PC-3 (cell line): ENCODE measurements at regions not wholly inside any gene's neighbourhood (a gene's known extent, or its start where the extent isn't known, plus 50 kb on each side); places are given as distances from the start of the nearest gene placed in this dataset.

Experiments
- ATAC-seq: fragments of 200-7000 bp; cut with Tn5 transposase; 2 replicates; pipeline ENCODE4 v1.9.1; 2020; ENCODE audit warnings: mild to moderate bottlenecking, moderate library complexity
- BruUV-seq: library from RNA; stranded (reverse); fragments of 400-500 nt; replicated peaks from 2 replicates; lab custom pipeline; 2021; lab: Mats Ljungman, UMichigan
- CTCF ChIA-PET: fragments of 300-600 bp; sonication (Branson Sonifier 250); formaldehyde crosslinking; loops from one replicate; lab custom pipeline; 2022; ENCODE audit warnings: antibody characterized with exemption; lab: Charles Lee
- POLR2A ChIA-PET: fragments of 300-600 bp; sonication (Branson Sonifier 250); formaldehyde crosslinking; loops from one replicate; lab custom pipeline; 2022; ENCODE audit warnings: antibody characterized with exemption; ENCODE audit not compliant: unreplicated experiment; lab: Charles Lee
- DNase-seq: peaks from one replicate; pipeline ENCODE4 v3.0.0-alpha.2; 2015
- H2AFZ ChIP-seq: fragments of 300-600 bp; sonication (generic); 2 replicates; pipeline ENCODE4 v1.6.0; 2016; ENCODE audit warnings: antibody characterized with exemption, low read length
- H3F3A ChIP-seq: fragments of 300-600 bp; sonication (generic); one replicate; pipeline ENCODE4 v1.6.0; 2017; ENCODE audit warnings: antibody characterized with exemption, low read length, control low read depth, mild to moderate bottlenecking; ENCODE audit not compliant: unreplicated experiment
- H3K27ac ChIP-seq: fragments of 300-600 bp; sonication (generic); 2 replicates; pipeline ENCODE4 v1.5.1; 2016; ENCODE audit warnings: mild to moderate bottlenecking, low read length
- H3K27me3 ChIP-seq: fragments of 300-600 bp; sonication (generic); 2 replicates; pipeline ENCODE4 v1.6.1; 2016; ENCODE audit warnings: low read length, mixed read lengths
- H3K36me3 ChIP-seq: fragments of 300-600 bp; sonication (generic); 2 replicates; pipeline ENCODE4 v1.6.1; 2016; ENCODE audit warnings: low read depth, mixed run types, low read length, mixed read lengths
- H3K4me1 ChIP-seq: fragments of 300-600 bp; sonication (generic); 2 replicates; pipeline ENCODE4 v1.5.1; 2016; ENCODE audit warnings: low read length; ENCODE audit not compliant: insufficient read depth
- H3K4me2 ChIP-seq: fragments of 300-600 bp; sonication (generic); 2 replicates; pipeline ENCODE4 v1.6.0; 2016; ENCODE audit warnings: low read length
- H3K4me3 ChIP-seq: fragments of 300-600 bp; sonication (generic); 2 replicates; pipeline ENCODE4 v1.5.1; 2016; ENCODE audit warnings: mild to moderate bottlenecking, low read length, mixed read lengths
- H3K79me2 ChIP-seq: fragments of 300-600 bp; sonication (generic); 2 replicates; pipeline ENCODE4 v1.6.1; 2017; ENCODE audit warnings: low read length, mixed read lengths
- H3K9ac ChIP-seq: fragments of 300-600 bp; sonication (generic); 2 replicates; pipeline ENCODE4 v1.6.0; 2016; ENCODE audit warnings: mild to moderate bottlenecking, low read length
- H3K9me2 ChIP-seq: fragments of 300-600 bp; sonication (generic); replicated peaks from 2 replicates; pipeline ENCODE4 v1.6.1; 2016; ENCODE audit warnings: mixed run types, low read length, mixed read lengths
- H3K9me3 ChIP-seq: fragments of 300-600 bp; sonication (generic); 2 replicates; pipeline ENCODE4 v1.6.1; 2016; ENCODE audit warnings: low read length, mixed read lengths
- H4K20me1 ChIP-seq: fragments of 300-600 bp; sonication (generic); 2 replicates; pipeline ENCODE4 v1.6.1; 2016; ENCODE audit warnings: low read length, mixed read lengths
- CTCF ChIP-seq: fragments of 300-600 bp; sonication (generic); conservative IDR thresholded peaks from 2 replicates; pipeline ENCODE4 v1.5.1; 2017; ENCODE audit warnings: antibody characterized with exemption, low read depth, mild to moderate bottlenecking, low read length
- EZH2 ChIP-seq: fragments of 300-600 bp; sonication (generic); IDR thresholded peaks from one replicate; pipeline ENCODE4 v1.6.1; 2017; ENCODE audit warnings: antibody characterized with exemption, mild to moderate bottlenecking, low read length; ENCODE audit not compliant: unreplicated experiment
- EZH2phosphoT487 ChIP-seq: fragments of 300-600 bp; sonication (generic); IDR thresholded peaks from 2 replicates; pipeline ENCODE4 v1.6.1; 2018; ENCODE audit warnings: mild to moderate bottlenecking, antibody characterized with exemption, low read length, borderline replicate concordance
- intact Hi-C: fragments of 100-400 bp; cut with micrococcal nuclease; formaldehyde crosslinking; loops from 2 replicates; pipeline ENCODE4 v1.9.0; 2023

GRCh38 chr13:47679401-47679800 is 321.7 kb downstream of the SUCLA2 start:
- H2AFZ ChIP-seq: no peak overlapping the region
- intact Hi-C loops: loop anchor here (5.0 kb wide), 1 partner anchor 93 kb away; no protein-coding TSS in a partner anchor
- no peak overlapping the region for H3K9ac ChIP-seq
- H3K9me3 ChIP-seq: no peaks in the 10 kb centered on the region
- no peak overlapping the region for H3K4me3 ChIP-seq
- peak; percentile 52 for DNase-seq
- ATAC-seq: peak; percentile 83
- H3K4me2 ChIP-seq: no peak overlapping the region
- H3F3A ChIP-seq: no peaks in the 10 kb centered on the region
- TF ChIP-seq CTCF: no peak
- no peak for TF ChIP-seq EZH2
- no peak for TF ChIP-seq EZH2phosphoT487
- ChIA-PET POLR2A (no interaction called here), CTCF (no interaction called here)
- no peaks in the 10 kb centered on the region for H3K9me2 ChIP-seq
- H3K27ac ChIP-seq: no peak overlapping the region
- H3K27me3 ChIP-seq: no peaks in the 10 kb centered on the region
- H3K79me2 ChIP-seq: no peaks in the 10 kb centered on the region
- no TSS peak for BruUV-seq
- no peaks in the 10 kb centered on the region for H4K20me1 ChIP-seq
- no peaks in the 10 kb centered on the region for H3K36me3 ChIP-seq
- H3K4me1 ChIP-seq: peaks cover 28% of the 10 kb centered on the region

- ATAC-seq (no peak), DNase-seq (no peak)
- POLR2A ChIA-PET: no interaction called here
- no peak overlapping the region for H3K27ac ChIP-seq
- intact Hi-C loops: loop anchor here (5.0 kb wide), 1 partner anchor 94 kb away; no protein-coding TSS in a partner anchor
- no peaks in the 10 kb centered on the region for H4K20me1 ChIP-seq
- no peak overlapping the region for H2AFZ ChIP-seq
- H3K9ac ChIP-seq: no peak overlapping the region
- TF ChIP-seq CTCF (no peak), EZH2phosphoT487 (no peak), EZH2 (no peak)
- H3K27me3 ChIP-seq: no peaks in the 10 kb centered on the region
- BruUV-seq: no TSS peak
- no peaks in the 10 kb centered on the region for H3K9me3 ChIP-seq
- H3K36me3 ChIP-seq: no peaks in the 10 kb centered on the region
- H3K4me1 ChIP-seq: peaks cover 28% of the 10 kb centered on the region
- H3K79me2 ChIP-seq: no peaks in the 10 kb centered on the region
- no peaks in the 10 kb centered on the region for H3K9me2 ChIP-seq
- H3K4me2 ChIP-seq: no peak overlapping the region
- no peaks in the 10 kb centered on the region for H3F3A ChIP-seq
- H3K4me3 ChIP-seq: no peak overlapping the region
- CTCF ChIA-PET: no interaction called here
Observed at GRCh38 chr13:47678201-47678968, 322.7 kb downstream of the SUCLA2 start.

- no TSS peak for BruUV-seq
- TF ChIP-seq CTCF (no peak), EZH2 (no peak), EZH2phosphoT487 (no peak)
- CTCF ChIA-PET: no interaction called here
Observed at GRCh38 chr13:47675871-47676270, 325.2 kb downstream of the SUCLA2 start.

More at GRCh38 chr13:47675871-47676270, 325.2 kb downstream of the SUCLA2 start:
- DNase-seq (no peak), ATAC-seq (no peak)
- Histone ChIP-seq H3K4me2 (no peak overlapping the region), H3K9me2 (no peaks in the 10 kb centered on the region), H3K9me3 (no peaks in the 10 kb centered on the region), H3K27me3 (no peaks in the 10 kb centered on the region), H3K4me3 (no peak overlapping the region), H3K79me2 (no peaks in the 10 kb centered on the region), H2AFZ (no peak overlapping the region), H4K20me1 (no peaks in the 10 kb centered on the region), H3K36me3 (no peaks in the 10 kb centered on the region), H3F3A (no peaks in the 10 kb centered on the region), H3K27ac (no peak overlapping the region), H3K4me1 (peaks cover 23% of the 10 kb centered on the region), H3K9ac (no peak overlapping the region)
- intact Hi-C loops: loop anchor here (5.0 kb wide), 1 partner anchor 96 kb away; no protein-coding TSS in a partner anchor
- POLR2A ChIA-PET: no interaction called here
